SK-N-SH treated with all-trans-retinoic acid at 6 μM for 48 hours (cell line): ENCODE measurements at regions not wholly inside any gene's neighbourhood (a gene's known extent, or its start where the extent isn't known, plus 50 kb on each side); places are given as distances from the start of the nearest gene placed in this dataset.

ENCODE experiments used
- ATAC-seq: fragments of 200-7000 bp; cut with Tn5 transposase; 3 replicates; pipeline ENCODE4 v1.9.1; 2020; ENCODE audit warnings: mild to moderate bottlenecking, moderate library complexity
- ARNTL ChIP-seq: fragments of 450-650 bp; formaldehyde crosslinking; IDR thresholded peaks from 2 replicates; pipeline ENCODE4 v1.5.0; 2020; ENCODE audit warnings: low read depth, mild to moderate bottlenecking, moderate library complexity, borderline replicate concordance
- BACH2 ChIP-seq: fragments of 250-450 bp; sonication (Bioruptor Pico); IDR thresholded peaks from 2 replicates; pipeline ENCODE4 v1.9.0; 2021; ENCODE audit warnings: mild to moderate bottlenecking, borderline replicate concordance
- ESRRG ChIP-seq: fragments of 250-450 bp; sonication (Bioruptor Pico); IDR thresholded peaks from 2 replicates; pipeline ENCODE4 v1.6.1; 2021; ENCODE audit warnings: mild to moderate bottlenecking
- GLIS3 ChIP-seq: fragments of 250-450 bp; sonication (Bioruptor Pico); IDR thresholded peaks from 2 replicates; pipeline ENCODE4 v1.5.0; 2020; ENCODE audit warnings: mild to moderate bottlenecking, moderate library complexity
- ISL1 ChIP-seq: fragments of 250-450 bp; sonication (Bioruptor Pico); IDR thresholded peaks from 2 replicates; pipeline ENCODE4 v2.1.2; 2022; ENCODE audit warnings: mild to moderate bottlenecking, moderate library complexity
- OSR1 ChIP-seq: fragments of 250-450 bp; sonication (Bioruptor Pico); IDR thresholded peaks from 2 replicates; pipeline ENCODE4 v1.8.0; 2022; ENCODE audit warnings: moderate library complexity, mild to moderate bottlenecking, inconsistent platforms
- PATZ1 ChIP-seq: fragments of 250-450 bp; sonication (Bioruptor Pico); IDR thresholded peaks from 2 replicates; pipeline ENCODE4 v1.8.0; 2020; ENCODE audit warnings: mild to moderate bottlenecking, moderate library complexity, borderline replicate concordance
- PPARA ChIP-seq: fragments of 250-450 bp; sonication (Bioruptor Pico); IDR thresholded peaks from 2 replicates; pipeline ENCODE4 v1.5.0; 2020; ENCODE audit warnings: mild to moderate bottlenecking, borderline replicate concordance
- RARB ChIP-seq: fragments of 250-450 bp; sonication (Bioruptor Pico); IDR thresholded peaks from 2 replicates; pipeline ENCODE4 v1.8.0; 2021; ENCODE audit warnings: mild to moderate bottlenecking, moderate library complexity
- SNAI2 ChIP-seq: fragments of 250-450 bp; sonication (Bioruptor Pico); IDR thresholded peaks from 2 replicates; pipeline ENCODE4 v1.5.0; 2020; ENCODE audit warnings: mild to moderate bottlenecking, moderate library complexity
- TCF4 ChIP-seq: fragments of 250-450 bp; sonication (Bioruptor Pico); IDR thresholded peaks from 2 replicates; pipeline ENCODE4 v1.8.0; 2021; ENCODE audit warnings: mild to moderate bottlenecking, moderate library complexity, borderline replicate concordance
- TOX ChIP-seq: fragments of 250-450 bp; sonication (Bioruptor Pico); IDR thresholded peaks from 2 replicates; pipeline ENCODE4 v1.8.0; 2021; ENCODE audit warnings: mild to moderate bottlenecking, moderate library complexity, borderline replicate concordance
- ZC3H10 ChIP-seq: fragments of 250-450 bp; sonication (Bioruptor Pico); IDR thresholded peaks from 2 replicates; pipeline ENCODE4 v1.5.1; 2021; ENCODE audit warnings: mild to moderate bottlenecking, moderate library complexity
- ZFP3 ChIP-seq: fragments of 250-450 bp; sonication (Bioruptor Pico); IDR thresholded peaks from 2 replicates; pipeline ENCODE4 v1.5.0; 2020; ENCODE audit warnings: mild to moderate bottlenecking, moderate library complexity
- ZNF565 ChIP-seq: fragments of 450-650 bp; formaldehyde crosslinking; conservative IDR thresholded peaks from 2 replicates; pipeline ENCODE4 v1.5.0; 2020; ENCODE audit warnings: low read depth, mild to moderate bottlenecking, moderate library complexity
- ZNF70 ChIP-seq: fragments of 450-650 bp; formaldehyde crosslinking; IDR thresholded peaks from 2 replicates; pipeline ENCODE4 v1.5.0; 2020; ENCODE audit warnings: mild to moderate bottlenecking, moderate library complexity
- TF ChIP-seq, protein P1 (sequence below): fragments of 250-450 bp; sonication (Bioruptor Pico); IDR thresholded peaks from 2 replicates; pipeline ENCODE4 v1.5.1; 2020; ENCODE audit warnings: low read depth, mild to moderate bottlenecking, moderate library complexity
- TF ChIP-seq, protein P2 (sequence below): fragments of 250-450 bp; sonication (Bioruptor Pico); IDR thresholded peaks from 2 replicates; pipeline ENCODE4 v1.8.0; 2021; ENCODE audit warnings: low read depth, mild to moderate bottlenecking, moderate library complexity, borderline replicate concordance
- TF ChIP-seq, protein P3 (sequence below): fragments of 250-450 bp; sonication (Bioruptor Pico); IDR thresholded peaks from 2 replicates; pipeline ENCODE4 v1.5.0; 2020; ENCODE audit warnings: mild to moderate bottlenecking, moderate library complexity
- TF ChIP-seq, protein P4 (sequence below): fragments of 250-450 bp; sonication (Bioruptor Pico); IDR thresholded peaks from 2 replicates; pipeline ENCODE4 v1.5.1; 2021; ENCODE audit warnings: mild to moderate bottlenecking, moderate library complexity

DNA sequence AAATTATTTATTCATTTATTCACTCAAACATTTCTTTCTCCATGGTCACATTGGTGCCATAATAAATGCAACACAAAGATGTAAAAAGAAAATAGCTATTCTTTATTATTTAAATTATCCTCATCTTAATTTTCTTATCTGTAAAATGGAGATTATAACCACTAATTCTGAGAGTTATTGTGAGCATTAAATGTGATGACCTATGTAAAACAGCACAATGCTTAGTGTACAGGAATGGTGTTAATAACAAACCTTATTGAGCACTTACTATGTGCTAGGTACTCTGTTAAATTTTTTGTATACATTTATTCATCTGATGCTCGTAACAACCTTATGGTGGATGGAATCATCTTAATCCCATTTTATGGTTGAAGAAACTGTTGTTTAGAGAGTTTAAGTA, 84.6 kb downstream of the NTMT2 start:
- ATAC-seq, result no peak
- TF ChIP-seq, protein P1, sequence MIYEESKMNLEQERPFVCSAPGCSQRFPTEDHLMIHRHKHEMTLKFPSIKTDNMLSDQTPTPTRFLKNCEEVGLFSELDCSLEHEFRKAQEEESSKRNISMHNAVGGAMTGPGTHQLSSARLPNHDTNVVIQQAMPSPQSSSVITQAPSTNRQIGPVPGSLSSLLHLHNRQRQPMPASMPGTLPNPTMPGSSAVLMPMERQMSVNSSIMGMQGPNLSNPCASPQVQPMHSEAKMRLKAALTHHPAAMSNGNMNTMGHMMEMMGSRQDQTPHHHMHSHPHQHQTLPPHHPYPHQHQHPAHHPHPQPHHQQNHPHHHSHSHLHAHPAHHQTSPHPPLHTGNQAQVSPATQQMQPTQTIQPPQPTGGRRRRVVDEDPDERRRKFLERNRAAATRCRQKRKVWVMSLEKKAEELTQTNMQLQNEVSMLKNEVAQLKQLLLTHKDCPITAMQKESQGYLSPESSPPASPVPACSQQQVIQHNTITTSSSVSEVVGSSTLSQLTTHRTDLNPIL (CRISPR knock-in tag), result no peak
- TF ChIP-seq ESRRG (CRISPR knock-in tag), result no peak
- no peak for TF ChIP-seq ISL1 (CRISPR knock-in tag)
- no peak for TF ChIP-seq RARB (CRISPR knock-in tag)
- no peak for TF ChIP-seq OSR1 (CRISPR knock-in tag)
- TF ChIP-seq ZFP3 (CRISPR knock-in tag), result no peak
- TF ChIP-seq ZNF565 (CRISPR knock-in tag), result no peak
- TF ChIP-seq, protein P2, sequence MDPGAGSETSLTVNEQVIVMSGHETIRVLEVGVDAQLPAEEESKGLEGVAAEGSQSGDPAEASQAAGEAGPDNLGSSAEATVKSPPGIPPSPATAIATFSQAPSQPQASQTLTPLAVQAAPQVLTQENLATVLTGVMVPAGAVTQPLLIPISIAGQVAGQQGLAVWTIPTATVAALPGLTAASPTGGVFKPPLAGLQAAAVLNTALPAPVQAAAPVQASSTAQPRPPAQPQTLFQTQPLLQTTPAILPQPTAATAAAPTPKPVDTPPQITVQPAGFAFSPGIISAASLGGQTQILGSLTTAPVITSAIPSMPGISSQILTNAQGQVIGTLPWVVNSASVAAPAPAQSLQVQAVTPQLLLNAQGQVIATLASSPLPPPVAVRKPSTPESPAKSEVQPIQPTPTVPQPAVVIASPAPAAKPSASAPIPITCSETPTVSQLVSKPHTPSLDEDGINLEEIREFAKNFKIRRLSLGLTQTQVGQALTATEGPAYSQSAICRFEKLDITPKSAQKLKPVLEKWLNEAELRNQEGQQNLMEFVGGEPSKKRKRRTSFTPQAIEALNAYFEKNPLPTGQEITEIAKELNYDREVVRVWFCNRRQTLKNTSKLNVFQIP (CRISPR knock-in tag), result no peak
- TF ChIP-seq GLIS3 (CRISPR knock-in tag), result no peak
- no peak for TF ChIP-seq ZNF70 (CRISPR knock-in tag)
- TF ChIP-seq PATZ1, result no peak
- TF ChIP-seq, protein P3, sequence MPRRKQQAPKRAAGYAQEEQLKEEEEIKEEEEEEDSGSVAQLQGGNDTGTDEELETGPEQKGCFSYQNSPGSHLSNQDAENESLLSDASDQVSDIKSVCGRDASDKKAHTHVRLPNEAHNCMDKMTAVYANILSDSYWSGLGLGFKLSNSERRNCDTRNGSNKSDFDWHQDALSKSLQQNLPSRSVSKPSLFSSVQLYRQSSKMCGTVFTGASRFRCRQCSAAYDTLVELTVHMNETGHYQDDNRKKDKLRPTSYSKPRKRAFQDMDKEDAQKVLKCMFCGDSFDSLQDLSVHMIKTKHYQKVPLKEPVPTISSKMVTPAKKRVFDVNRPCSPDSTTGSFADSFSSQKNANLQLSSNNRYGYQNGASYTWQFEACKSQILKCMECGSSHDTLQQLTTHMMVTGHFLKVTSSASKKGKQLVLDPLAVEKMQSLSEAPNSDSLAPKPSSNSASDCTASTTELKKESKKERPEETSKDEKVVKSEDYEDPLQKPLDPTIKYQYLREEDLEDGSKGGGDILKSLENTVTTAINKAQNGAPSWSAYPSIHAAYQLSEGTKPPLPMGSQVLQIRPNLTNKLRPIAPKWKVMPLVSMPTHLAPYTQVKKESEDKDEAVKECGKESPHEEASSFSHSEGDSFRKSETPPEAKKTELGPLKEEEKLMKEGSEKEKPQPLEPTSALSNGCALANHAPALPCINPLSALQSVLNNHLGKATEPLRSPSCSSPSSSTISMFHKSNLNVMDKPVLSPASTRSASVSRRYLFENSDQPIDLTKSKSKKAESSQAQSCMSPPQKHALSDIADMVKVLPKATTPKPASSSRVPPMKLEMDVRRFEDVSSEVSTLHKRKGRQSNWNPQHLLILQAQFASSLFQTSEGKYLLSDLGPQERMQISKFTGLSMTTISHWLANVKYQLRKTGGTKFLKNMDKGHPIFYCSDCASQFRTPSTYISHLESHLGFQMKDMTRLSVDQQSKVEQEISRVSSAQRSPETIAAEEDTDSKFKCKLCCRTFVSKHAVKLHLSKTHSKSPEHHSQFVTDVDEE, result no peak
- no peak for TF ChIP-seq TOX (CRISPR knock-in tag)
- TF ChIP-seq, protein P4, sequence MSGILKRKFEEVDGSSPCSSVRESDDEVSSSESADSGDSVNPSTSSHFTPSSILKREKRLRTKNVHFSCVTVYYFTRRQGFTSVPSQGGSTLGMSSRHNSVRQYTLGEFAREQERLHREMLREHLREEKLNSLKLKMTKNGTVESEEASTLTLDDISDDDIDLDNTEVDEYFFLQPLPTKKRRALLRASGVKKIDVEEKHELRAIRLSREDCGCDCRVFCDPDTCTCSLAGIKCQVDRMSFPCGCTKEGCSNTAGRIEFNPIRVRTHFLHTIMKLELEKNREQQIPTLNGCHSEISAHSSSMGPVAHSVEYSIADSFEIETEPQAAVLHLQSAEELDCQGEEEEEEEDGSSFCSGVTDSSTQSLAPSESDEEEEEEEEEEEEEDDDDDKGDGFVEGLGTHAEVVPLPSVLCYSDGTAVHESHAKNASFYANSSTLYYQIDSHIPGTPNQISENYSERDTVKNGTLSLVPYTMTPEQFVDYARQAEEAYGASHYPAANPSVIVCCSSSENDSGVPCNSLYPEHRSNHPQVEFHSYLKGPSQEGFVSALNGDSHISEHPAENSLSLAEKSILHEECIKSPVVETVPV (CRISPR knock-in tag), result no peak
- no peak for TF ChIP-seq SNAI2 (CRISPR knock-in tag)
- no peak for TF ChIP-seq BACH2 (CRISPR knock-in tag)
- TF ChIP-seq ZC3H10, result no peak
- TF ChIP-seq TCF4 (CRISPR knock-in tag), result no peak
- no peak for TF ChIP-seq ARNTL (CRISPR knock-in tag)

DNA sequence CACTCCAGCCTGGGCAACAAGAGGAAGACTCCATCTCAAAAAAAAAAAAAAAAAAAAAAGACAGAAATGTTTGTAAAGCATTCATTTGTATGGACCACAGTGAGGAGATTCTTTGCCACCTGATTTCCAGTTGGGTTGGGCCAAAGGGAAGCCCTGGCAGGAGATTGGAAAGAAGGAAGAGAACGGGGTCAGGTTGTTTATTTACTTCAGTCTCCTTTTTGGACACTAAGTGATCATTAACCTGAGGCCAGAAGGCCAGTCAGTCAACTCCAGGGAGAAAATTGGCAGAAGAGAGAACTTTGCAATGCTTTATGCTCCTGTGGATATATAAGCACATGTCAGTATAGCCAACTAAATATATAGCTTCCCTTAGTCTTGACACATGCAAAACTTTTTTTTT, 85.9 kb downstream of the NTMT2 start:
- no peak for ATAC-seq
- TF ChIP-seq, protein P1 (CRISPR knock-in tag), result no peak
- TF ChIP-seq ESRRG (CRISPR knock-in tag) (no peak), TCF4 (CRISPR knock-in tag) (no peak), PPARA (no peak), ZNF70 (CRISPR knock-in tag) (no peak)
- TF ChIP-seq, protein P2 (CRISPR knock-in tag), result no peak
